OCI-LY1 (cell line): ENCODE measurements at regions not wholly inside any gene's neighbourhood (a gene's known extent, or its start where the extent isn't known, plus 50 kb on each side); places are given as distances from the start of the nearest gene placed in this dataset.

Source experiments
- EZH2 ChIP-seq: fragments of 200-600 bp; sonication (generic), shearing (Covaris generic); IDR thresholded peaks from 2 replicates; pipeline ENCODE4 v1.8.0; 2017; ENCODE audit warnings: borderline replicate concordance, mixed run types, mild to moderate bottlenecking, antibody characterized with exemption, low read length, moderate library complexity, mixed read lengths
- TF ChIP-seq, protein P1 (sequence below): fragments of 200-600 bp; sonication (generic), shearing (Covaris generic); IDR thresholded peaks from 2 replicates; pipeline ENCODE4 v1.5.1; 2017; ENCODE audit warnings: mild to moderate bottlenecking, antibody characterized with exemption, low read length, moderate library complexity, mixed read lengths

- TF ChIP-seq, protein P1, sequence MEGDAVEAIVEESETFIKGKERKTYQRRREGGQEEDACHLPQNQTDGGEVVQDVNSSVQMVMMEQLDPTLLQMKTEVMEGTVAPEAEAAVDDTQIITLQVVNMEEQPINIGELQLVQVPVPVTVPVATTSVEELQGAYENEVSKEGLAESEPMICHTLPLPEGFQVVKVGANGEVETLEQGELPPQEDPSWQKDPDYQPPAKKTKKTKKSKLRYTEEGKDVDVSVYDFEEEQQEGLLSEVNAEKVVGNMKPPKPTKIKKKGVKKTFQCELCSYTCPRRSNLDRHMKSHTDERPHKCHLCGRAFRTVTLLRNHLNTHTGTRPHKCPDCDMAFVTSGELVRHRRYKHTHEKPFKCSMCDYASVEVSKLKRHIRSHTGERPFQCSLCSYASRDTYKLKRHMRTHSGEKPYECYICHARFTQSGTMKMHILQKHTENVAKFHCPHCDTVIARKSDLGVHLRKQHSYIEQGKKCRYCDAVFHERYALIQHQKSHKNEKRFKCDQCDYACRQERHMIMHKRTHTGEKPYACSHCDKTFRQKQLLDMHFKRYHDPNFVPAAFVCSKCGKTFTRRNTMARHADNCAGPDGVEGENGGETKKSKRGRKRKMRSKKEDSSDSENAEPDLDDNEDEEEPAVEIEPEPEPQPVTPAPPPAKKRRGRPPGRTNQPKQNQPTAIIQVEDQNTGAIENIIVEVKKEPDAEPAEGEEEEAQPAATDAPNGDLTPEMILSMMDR, result no peak
- TF ChIP-seq EZH2, result no peak
These were observed 1424.8 kb upstream of the EYS start for GRCh38 chr6:67131827-67132226.
